ENCODE measurements at regions not wholly inside any gene's neighbourhood (a gene's known extent, or its start where the extent isn't known, plus 50 kb on each side); places are given as distances from the start of the nearest gene placed in this dataset.

DNA sequence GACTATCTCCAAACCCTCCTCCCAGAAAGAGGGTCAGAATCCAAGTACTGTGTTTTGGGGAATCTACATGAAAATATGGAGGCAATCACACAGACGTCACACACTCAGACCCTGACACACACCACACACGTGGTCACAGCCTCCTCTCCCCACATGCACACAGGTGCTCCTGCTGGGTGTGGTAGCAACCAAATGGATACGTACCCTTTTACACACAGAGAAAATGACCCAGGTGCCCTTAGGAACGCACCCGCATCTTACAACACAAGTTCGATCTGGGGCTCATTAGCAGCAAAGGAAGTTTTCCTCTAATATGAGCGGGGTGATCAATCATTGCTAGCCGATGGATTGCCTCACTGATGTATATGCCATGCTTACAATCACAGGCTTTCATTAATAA, 480.2 kb upstream of the KLF4 start:
- H3K27me3 ChIP-seq (ENCODE audit: control insufficient read depth, insufficient read depth, low read length) = no peaks in the 10 kb centered on the region
- no peak overlapping the region for H3K27ac ChIP-seq (ENCODE audit: insufficient read depth, low read length)
- no peak overlapping the region for H3K23ac ChIP-seq (ENCODE audit: low read depth, low read length)
- H2AFZ ChIP-seq (replicated peaks; ENCODE audit: low read length, poor library complexity) = no peak overlapping the region
- H2BK15ac ChIP-seq (ENCODE audit: low read depth, low read length) = no peak overlapping the region
- no peaks in the 10 kb centered on the region for H3K9me1 ChIP-seq (ENCODE audit: insufficient read depth, low read length)
- H3K56ac ChIP-seq (ENCODE audit: extremely low read depth, insufficient read depth, low read length) = no peak overlapping the region
- H4K91ac ChIP-seq (ENCODE audit: insufficient read depth, low read depth, low read length) = no peak overlapping the region
- no peak for ATAC-seq (ENCODE audit: low read depth)
- no peak overlapping the region for H3K4me3 ChIP-seq (ENCODE audit: insufficient read depth, low read depth, low read length)
- H3K9ac ChIP-seq (ENCODE audit: low read depth, low read length) = no peak overlapping the region
- intact Hi-C loops (cut with micrococcal nuclease) (no loop called here), dilution Hi-C loops (cut with HindIII; ENCODE audit: low sequenced_read_pairs, unreplicated experiment) (no loop called here), in situ Hi-C loops (cut with MboI; ENCODE audit: low sequenced_read_pairs) (no loop called here)
- H2BK5ac ChIP-seq (ENCODE audit: low read depth, low read length, poor library complexity, severe bottlenecking) = no peak overlapping the region
- H4K8ac ChIP-seq (ENCODE audit: low read depth in 2 of 2, low read length in 2 of 2) = no peak overlapping the region
- no peak overlapping the region for H3K4me2 ChIP-seq (ENCODE audit: low read depth, low read length)
- H3K36me3 ChIP-seq (ENCODE audit: control insufficient read depth, insufficient read depth, low read length) = no peaks in the 10 kb centered on the region
- H4K5ac ChIP-seq (ENCODE audit: low read depth, low read length) = no peak overlapping the region
- DNase-seq = no peak
- H3K14ac ChIP-seq (replicated peaks; ENCODE audit: low read depth, low read length) = no peak overlapping the region
- POLR2A ChIA-PET (ENCODE audit: unreplicated experiment) = no interaction called here
- no peak overlapping the region for H2AK9ac ChIP-seq (replicated peaks; ENCODE audit: low read depth, low read length, poor library complexity)
- no peak overlapping the region for H2BK20ac ChIP-seq (ENCODE audit: low read depth, low read length)
- H2BK120ac ChIP-seq (ENCODE audit: low read depth, low read length) = no peak overlapping the region
- 67% methylated on average over 3 of the region's 8 CpGs; no CpG with 5 or more reads in 1 of the 2 experiments for WGBS, 2 experiments (ENCODE audit: extremely low coverage in 2 of 2, insufficient read length in 1 of 2)
- no peaks in the 10 kb centered on the region for H3K9me3 ChIP-seq (ENCODE audit: control insufficient read depth, insufficient read depth, low read length)
- TF ChIP-seq CHD1 (IDR thresholded peaks at IDR 0.05; ENCODE audit: low read depth, low read length) (no peak), MAZ (IDR thresholded peaks at IDR 0.05; ENCODE audit: borderline replicate concordance, low read depth, low read length) (no peak), FOS (IDR thresholded peaks at IDR 0.05; ENCODE audit: low read depth, low read length) (no peak), MAFK (IDR thresholded peaks at IDR 0.05; ENCODE audit: low read depth, low read length) (no peak), RCOR1 (IDR thresholded peaks at IDR 0.05; ENCODE audit: insufficient replicate concordance, low read length) (no peak), SMC3 (IDR thresholded peaks at IDR 0.05; ENCODE audit: low read depth, low read length) (no peak), POLR2A (IDR thresholded peaks at IDR 0.05; ENCODE audit: low read depth, low read length) (no peak), RAD21 (IDR thresholded peaks at IDR 0.05; ENCODE audit: low read length) (no peak), RFX5 (IDR thresholded peaks at IDR 0.05; ENCODE audit: low read depth, low read length) (no peak), NFE2L2 (IDR thresholded peaks at IDR 0.05; ENCODE audit: low read depth, low read length) (no peak)
- TF ChIP-seq, protein P1, sequence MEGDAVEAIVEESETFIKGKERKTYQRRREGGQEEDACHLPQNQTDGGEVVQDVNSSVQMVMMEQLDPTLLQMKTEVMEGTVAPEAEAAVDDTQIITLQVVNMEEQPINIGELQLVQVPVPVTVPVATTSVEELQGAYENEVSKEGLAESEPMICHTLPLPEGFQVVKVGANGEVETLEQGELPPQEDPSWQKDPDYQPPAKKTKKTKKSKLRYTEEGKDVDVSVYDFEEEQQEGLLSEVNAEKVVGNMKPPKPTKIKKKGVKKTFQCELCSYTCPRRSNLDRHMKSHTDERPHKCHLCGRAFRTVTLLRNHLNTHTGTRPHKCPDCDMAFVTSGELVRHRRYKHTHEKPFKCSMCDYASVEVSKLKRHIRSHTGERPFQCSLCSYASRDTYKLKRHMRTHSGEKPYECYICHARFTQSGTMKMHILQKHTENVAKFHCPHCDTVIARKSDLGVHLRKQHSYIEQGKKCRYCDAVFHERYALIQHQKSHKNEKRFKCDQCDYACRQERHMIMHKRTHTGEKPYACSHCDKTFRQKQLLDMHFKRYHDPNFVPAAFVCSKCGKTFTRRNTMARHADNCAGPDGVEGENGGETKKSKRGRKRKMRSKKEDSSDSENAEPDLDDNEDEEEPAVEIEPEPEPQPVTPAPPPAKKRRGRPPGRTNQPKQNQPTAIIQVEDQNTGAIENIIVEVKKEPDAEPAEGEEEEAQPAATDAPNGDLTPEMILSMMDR (conservative IDR thresholded peaks at IDR 0.05; ENCODE audit: low read depth, low read length) = no peak
- no peaks in the 10 kb centered on the region for H3K79me1 ChIP-seq (ENCODE audit: low read depth in 1 of 2, low read length in 2 of 2)
- CTCF ChIA-PET = no interaction called here
- H3K4me1 ChIP-seq (ENCODE audit: control insufficient read depth, insufficient read depth, low read length) = peaks cover 3% of the 10 kb centered on the region; the same call in 1 of the 2 replicates
- no TSS peak for BruUV-seq (replicated peaks)
- no peaks in the 10 kb centered on the region for H4K20me1 ChIP-seq (ENCODE audit: insufficient read depth, low read length)
- no peak overlapping the region for H3K18ac ChIP-seq (ENCODE audit: low read depth, low read length)
- no peak overlapping the region for H2AK5ac ChIP-seq (ENCODE audit: low read depth, low read length)
- H3K4ac ChIP-seq (ENCODE audit: low read depth, low read length) = no peak overlapping the region
